ENCODE measurements at regions not wholly inside any gene's neighbourhood (a gene's known extent, or its start where the extent isn't known, plus 50 kb on each side); places are given as distances from the start of the nearest gene placed in this dataset.

DNA sequence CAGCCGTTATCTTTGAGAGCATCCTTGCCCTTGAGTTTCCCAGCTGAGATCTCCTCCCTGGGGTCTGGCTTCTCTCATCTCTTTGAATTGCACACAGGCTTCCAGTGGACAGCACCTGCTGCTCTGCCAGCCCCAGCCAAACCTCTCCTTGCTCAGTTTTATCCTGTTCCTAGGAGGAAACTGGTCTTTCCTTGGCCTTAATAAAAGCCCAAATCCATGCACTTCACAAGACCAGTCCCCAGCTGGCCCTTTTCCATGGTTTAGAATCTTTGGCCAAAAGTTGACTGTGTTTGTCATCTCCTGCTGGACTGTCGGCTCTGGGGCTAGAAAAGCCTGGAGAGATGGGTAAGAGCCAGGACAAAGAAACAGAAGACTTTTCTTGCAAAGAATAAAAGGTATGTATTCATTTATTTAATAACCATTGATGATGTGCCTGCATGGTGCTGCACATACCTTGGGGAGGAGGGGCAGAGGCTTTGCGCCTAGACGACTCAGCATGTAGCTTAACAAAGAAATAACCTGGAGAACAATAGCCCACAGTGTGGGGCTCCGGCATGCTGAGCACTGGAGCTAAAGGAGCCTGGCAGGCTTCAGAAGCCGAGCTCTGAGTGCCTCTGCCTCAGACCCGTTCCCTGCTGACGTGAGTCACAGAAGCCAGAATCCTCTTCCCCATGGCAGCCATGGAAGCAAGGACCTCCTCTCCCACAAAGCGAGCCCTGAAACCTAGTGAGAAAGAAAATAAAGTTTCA is 319.3 kb upstream of the B3GAT1 start:
- no peak for TF ChIP-seq POLR2A (IDR thresholded peaks at IDR 0.05)
- TF ChIP-seq, protein P1, sequence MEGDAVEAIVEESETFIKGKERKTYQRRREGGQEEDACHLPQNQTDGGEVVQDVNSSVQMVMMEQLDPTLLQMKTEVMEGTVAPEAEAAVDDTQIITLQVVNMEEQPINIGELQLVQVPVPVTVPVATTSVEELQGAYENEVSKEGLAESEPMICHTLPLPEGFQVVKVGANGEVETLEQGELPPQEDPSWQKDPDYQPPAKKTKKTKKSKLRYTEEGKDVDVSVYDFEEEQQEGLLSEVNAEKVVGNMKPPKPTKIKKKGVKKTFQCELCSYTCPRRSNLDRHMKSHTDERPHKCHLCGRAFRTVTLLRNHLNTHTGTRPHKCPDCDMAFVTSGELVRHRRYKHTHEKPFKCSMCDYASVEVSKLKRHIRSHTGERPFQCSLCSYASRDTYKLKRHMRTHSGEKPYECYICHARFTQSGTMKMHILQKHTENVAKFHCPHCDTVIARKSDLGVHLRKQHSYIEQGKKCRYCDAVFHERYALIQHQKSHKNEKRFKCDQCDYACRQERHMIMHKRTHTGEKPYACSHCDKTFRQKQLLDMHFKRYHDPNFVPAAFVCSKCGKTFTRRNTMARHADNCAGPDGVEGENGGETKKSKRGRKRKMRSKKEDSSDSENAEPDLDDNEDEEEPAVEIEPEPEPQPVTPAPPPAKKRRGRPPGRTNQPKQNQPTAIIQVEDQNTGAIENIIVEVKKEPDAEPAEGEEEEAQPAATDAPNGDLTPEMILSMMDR (IDR thresholded peaks at IDR 0.05): no peak
- no peak for TF ChIP-seq POLR2AphosphoS5 (IDR thresholded peaks at IDR 0.05; ENCODE audit: insufficient read depth in 1 of 2, low read depth in 1 of 2)
